ENCODE measurements at regions not wholly inside any gene's neighbourhood (a gene's known extent, or its start where the extent isn't known, plus 50 kb on each side); places are given as distances from the start of the nearest gene placed in this dataset.
"Not testable (repeated sequence)": the region's sequence is repeated elsewhere in the genome, so short reads cannot be mapped to it uniquely, and the experiment has no call there.

GRCh38 chr20:30484009-30484748 is 773.3 kb upstream of the DEFB115 start:
- no peak for DNase-seq

GRCh38 chr20:30484749-30485070 is 772.8 kb upstream of the DEFB115 start:
- no peak for DNase-seq

- DNase-seq, result no peak
Measured at GRCh38 chr20:30485331-30486102, 771.9 kb upstream of the DEFB115 start.

- DNase-seq, result no peak
Measured at GRCh38 chr20:30486103-30486478, 771.4 kb upstream of the DEFB115 start.

GRCh38 chr20:30487461-30487860 is 770.0 kb upstream of the DEFB115 start:
- DNase-seq, result not testable (repeated sequence)

- no peak for DNase-seq
Measured at GRCh38 chr20:30487947-30488926, 769.2 kb upstream of the DEFB115 start.

- DNase-seq, result no peak
Measured at GRCh38 chr20:30488941-30489613, 768.4 kb upstream of the DEFB115 start.

GRCh38 chr20:30489614-30490003 is 767.9 kb upstream of the DEFB115 start:
- DNase-seq, result no peak

- no peak for DNase-seq
Measured at GRCh38 chr20:30491016-30491415, 766.4 kb upstream of the DEFB115 start.

- DNase-seq, result not testable (repeated sequence)
Measured at GRCh38 chr20:30496656-30497055, 760.8 kb upstream of the DEFB115 start.

- DNase-seq, result not testable (repeated sequence)
Measured at GRCh38 chr20:30497191-30497590, 760.3 kb upstream of the DEFB115 start.

- no peak for DNase-seq
Measured at GRCh38 chr20:30499123-30499522, 758.3 kb upstream of the DEFB115 start.

- DNase-seq, result not testable (repeated sequence)
Measured at GRCh38 chr20:30499716-30500446, 757.6 kb upstream of the DEFB115 start.

GRCh38 chr20:30500447-30500820 is 757.0 kb upstream of the DEFB115 start:
- DNase-seq, result not testable (repeated sequence)

GRCh38 chr20:30500829-30501440 is 756.5 kb upstream of the DEFB115 start:
- DNase-seq, result no peak

- DNase-seq, result no peak
Measured at GRCh38 chr20:30502670-30503069, 754.8 kb upstream of the DEFB115 start.

GRCh38 chr20:30503204-30503603 is 754.3 kb upstream of the DEFB115 start:
- not testable (repeated sequence) for DNase-seq

GRCh38 chr20:30503992-30504570 is 753.4 kb upstream of the DEFB115 start:
- DNase-seq, result no peak

- no peak for DNase-seq
Measured at GRCh38 chr20:30505566-30505965, 751.9 kb upstream of the DEFB115 start.

- no peak for DNase-seq
Measured at GRCh38 chr20:30506100-30506499, 751.4 kb upstream of the DEFB115 start.

- not testable (repeated sequence) for DNase-seq
Measured at GRCh38 chr20:30508382-30508781, 749.1 kb upstream of the DEFB115 start.
